ENCODE measurements at regions not wholly inside any gene's neighbourhood (a gene's known extent, or its start where the extent isn't known, plus 50 kb on each side); places are given as distances from the start of the nearest gene placed in this dataset.

GRCh38 chr5:173823274-173823644 lies 64.9 kb upstream of the CPEB4 start:
- Histone ChIP-seq H3K4me1 (ENCODE audit: control insufficient read depth, insufficient read depth, low read length) (peaks cover 3% of the 10 kb centered on the region; the same call in 1 of the 2 replicates), H3K9me3 (ENCODE audit: control insufficient read depth, insufficient read depth, low read depth, low read length) (no peaks in the 10 kb centered on the region), H3K36me3 (ENCODE audit: control insufficient read depth in 2 of 2, insufficient read depth in 1 of 2, low read length in 2 of 2) (no peaks in the 10 kb centered on the region), H3K4me3 (ENCODE audit: low read depth, low read length) (no peak overlapping the region), H3K27ac (ENCODE audit: extremely low read depth, low read depth, low read length) (no peak overlapping the region)
- CTCF ChIA-PET, result interaction anchor here (0.7 kb wide), 1 partner anchor 151 kb away, joined by 4 read pairs; no protein-coding TSS in a partner anchor
- no peak for TF ChIP-seq ZNF785 (tag by site-specific recombination; IDR thresholded peaks at IDR 0.05)
- TF ChIP-seq KLF16 (tag by site-specific recombination; IDR thresholded peaks at IDR 0.05), result no peak
- TF ChIP-seq REST (tag by site-specific recombination; IDR thresholded peaks at IDR 0.05), result no peak
- TF ChIP-seq ZNF530 (tag by site-specific recombination; IDR thresholded peaks at IDR 0.05; ENCODE audit: low read depth), result no peak
- TF ChIP-seq ZNF398 (tag by site-specific recombination; IDR thresholded peaks at IDR 0.05), result no peak
- no peak for TF ChIP-seq ZNF132 (tag by site-specific recombination; IDR thresholded peaks at IDR 0.05; ENCODE audit: borderline replicate concordance)
- no peak for TF ChIP-seq SCRT1 (tag by site-specific recombination; IDR thresholded peaks at IDR 0.05; ENCODE audit: borderline replicate concordance)
- no peak for TF ChIP-seq ZNF362 (tag by site-specific recombination; IDR thresholded peaks at IDR 0.05)
- TF ChIP-seq ZIC2 (tag by site-specific recombination; IDR thresholded peaks at IDR 0.05), result no peak
- no peak for TF ChIP-seq ZNF121 (tag by site-specific recombination; IDR thresholded peaks at IDR 0.05)
- no peak for TF ChIP-seq ZNF155 (tag by site-specific recombination; IDR thresholded peaks at IDR 0.05)
- TF ChIP-seq, protein P1, sequence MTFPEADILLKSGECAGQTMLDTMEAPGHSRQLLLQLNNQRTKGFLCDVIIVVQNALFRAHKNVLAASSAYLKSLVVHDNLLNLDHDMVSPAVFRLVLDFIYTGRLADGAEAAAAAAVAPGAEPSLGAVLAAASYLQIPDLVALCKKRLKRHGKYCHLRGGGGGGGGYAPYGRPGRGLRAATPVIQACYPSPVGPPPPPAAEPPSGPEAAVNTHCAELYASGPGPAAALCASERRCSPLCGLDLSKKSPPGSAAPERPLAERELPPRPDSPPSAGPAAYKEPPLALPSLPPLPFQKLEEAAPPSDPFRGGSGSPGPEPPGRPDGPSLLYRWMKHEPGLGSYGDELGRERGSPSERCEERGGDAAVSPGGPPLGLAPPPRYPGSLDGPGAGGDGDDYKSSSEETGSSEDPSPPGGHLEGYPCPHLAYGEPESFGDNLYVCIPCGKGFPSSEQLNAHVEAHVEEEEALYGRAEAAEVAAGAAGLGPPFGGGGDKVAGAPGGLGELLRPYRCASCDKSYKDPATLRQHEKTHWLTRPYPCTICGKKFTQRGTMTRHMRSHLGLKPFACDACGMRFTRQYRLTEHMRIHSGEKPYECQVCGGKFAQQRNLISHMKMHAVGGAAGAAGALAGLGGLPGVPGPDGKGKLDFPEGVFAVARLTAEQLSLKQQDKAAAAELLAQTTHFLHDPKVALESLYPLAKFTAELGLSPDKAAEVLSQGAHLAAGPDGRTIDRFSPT (tag by site-specific recombination; IDR thresholded peaks at IDR 0.05), result no peak
- POLR2A ChIA-PET, result no interaction called here

- Histone ChIP-seq H3K27ac (ENCODE audit: extremely low read depth, low read depth, low read length) (no peak overlapping the region), H3K4me3 (ENCODE audit: low read depth, low read length) (no peak overlapping the region)
- POLR2A ChIA-PET, result interaction anchor here (1.0 to 1.1 kb wide), 2 partner anchors 36 to 64 kb away, joined by 3 to 5 read pairs; partner anchors contain the start of gene CPEB4
- TF ChIP-seq SALL2 (tag by site-specific recombination; IDR thresholded peaks at IDR 0.05; ENCODE audit: borderline replicate concordance), result no peak
- peak; percentile 23; the same call in 1 of the 2 replicates for TF ChIP-seq ZIC2 (tag by site-specific recombination; IDR thresholded peaks at IDR 0.05)
- TF ChIP-seq ZNF48 (tag by site-specific recombination; IDR thresholded peaks at IDR 0.05), result no peak
- peak; percentile 65 for TF ChIP-seq PRDM10 (tag by site-specific recombination; IDR thresholded peaks at IDR 0.05)
- TF ChIP-seq KLF16 (tag by site-specific recombination; IDR thresholded peaks at IDR 0.05), result no peak
- TF ChIP-seq HOXD13 (CRISPR knock-in tag; IDR thresholded peaks at IDR 0.05; ENCODE audit: borderline replicate concordance), result 0 out of 2 replicates have a peak, but pooled peaks have one; percentile 25
- TF ChIP-seq, protein P2, sequence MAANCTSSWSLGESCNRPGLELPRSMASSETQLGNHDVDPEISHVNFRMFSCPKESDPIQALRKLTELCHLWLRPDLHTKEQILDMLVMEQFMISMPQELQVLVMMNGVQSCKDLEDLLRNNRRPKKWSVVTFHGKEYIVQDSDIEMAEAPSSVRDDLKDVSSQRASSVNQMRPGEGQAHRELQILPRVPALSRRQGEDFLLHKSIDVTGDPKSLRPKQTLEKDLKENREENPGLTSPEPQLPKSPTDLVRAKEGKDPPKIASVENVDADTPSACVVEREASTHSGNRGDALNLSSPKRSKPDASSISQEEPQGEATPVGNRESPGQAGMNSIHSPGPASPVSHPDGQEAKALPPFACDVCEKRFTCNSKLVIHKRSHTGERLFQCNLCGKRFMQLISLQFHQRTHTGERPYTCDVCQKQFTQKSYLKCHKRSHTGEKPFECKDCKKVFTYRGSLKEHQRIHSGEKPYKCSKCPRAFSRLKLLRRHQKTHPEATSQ (tag by site-specific recombination; IDR thresholded peaks at IDR 0.05), result no peak
- TF ChIP-seq GLIS1 (tag by site-specific recombination; IDR thresholded peaks at IDR 0.05), result peak; percentile 100
Observed at GRCh38 chr5:173823721-173824567, 64.2 kb upstream of the CPEB4 start.

More at GRCh38 chr5:173823721-173824567, 64.2 kb upstream of the CPEB4 start:
- Histone ChIP-seq H3K36me3 (ENCODE audit: control insufficient read depth in 2 of 2, insufficient read depth in 1 of 2, low read length in 2 of 2) (no peaks in the 10 kb centered on the region), H3K9me3 (ENCODE audit: control insufficient read depth, insufficient read depth, low read depth, low read length) (no peaks in the 10 kb centered on the region), H3K4me1 (ENCODE audit: control insufficient read depth, insufficient read depth, low read length) (peaks cover 3% of the 10 kb centered on the region; the same call in 1 of the 2 replicates)
- CTCF ChIA-PET, result interaction anchor here (0.6 to 1.3 kb wide), 4 partner anchors 9 to 208 kb away, joined by 3 to 5 read pairs (median 4); no protein-coding TSS in a partner anchor

Measured in HEK293 (cell line).